ENCODE measurements at regions not wholly inside any gene's neighbourhood (a gene's known extent, or its start where the extent isn't known, plus 50 kb on each side); places are given as distances from the start of the nearest gene placed in this dataset.

GRCh38 chr4:135372131-135372530 is 1170.5 kb upstream of the PABPC4L start:
- 91% methylated on average over 13 of the region's 13 CpGs for WGBS
- no peak for TF ChIP-seq CTCF (IDR thresholded peaks at IDR 0.05)
- no peak for TF ChIP-seq POLR2A (IDR thresholded peaks at IDR 0.05)
- TF ChIP-seq EP300 (IDR thresholded peaks at IDR 0.05), result no peak
- no peak for TF ChIP-seq POLR2AphosphoS5 (IDR thresholded peaks at IDR 0.05)
- Histone ChIP-seq H3K4me3 (no peak overlapping the region), H3K27me3 (no peaks in the 10 kb centered on the region), H3K27ac (no peak overlapping the region), H3K9me3 (no peaks in the 10 kb centered on the region), H3K4me1 (no peaks in the 10 kb centered on the region), H3K36me3 (no peaks in the 10 kb centered on the region)
- no peak for DNase-seq (ENCODE audit: low spot score in 2 of 2)

GRCh38 chr4:135371137-135371536 is 1169.5 kb upstream of the PABPC4L start:
- DNase-seq (ENCODE audit: low spot score in 2 of 2), result no peak
- no peak overlapping the region for H3K27ac ChIP-seq
- no peaks in the 10 kb centered on the region for H3K4me1 ChIP-seq
- 95% methylated on average over 4 of the region's 4 CpGs for WGBS
- no peak overlapping the region for H3K4me3 ChIP-seq
- no peaks in the 10 kb centered on the region for H3K36me3 ChIP-seq
- no peaks in the 10 kb centered on the region for H3K9me3 ChIP-seq
- no peak for TF ChIP-seq CTCF (IDR thresholded peaks at IDR 0.05)
- TF ChIP-seq POLR2AphosphoS5 (IDR thresholded peaks at IDR 0.05), result no peak
- TF ChIP-seq EP300 (IDR thresholded peaks at IDR 0.05), result no peak
- no peak for TF ChIP-seq POLR2A (IDR thresholded peaks at IDR 0.05)
- no peaks in the 10 kb centered on the region for H3K27me3 ChIP-seq

GRCh38 chr4:135368831-135369230 is 1167.2 kb upstream of the PABPC4L start:
- no peak for DNase-seq (ENCODE audit: low spot score in 2 of 2)
- H3K27ac ChIP-seq, result no peak overlapping the region
- no peaks in the 10 kb centered on the region for H3K27me3 ChIP-seq
- no peak overlapping the region for H3K4me3 ChIP-seq
- no peak for TF ChIP-seq EP300 (IDR thresholded peaks at IDR 0.05)
- TF ChIP-seq CTCF (IDR thresholded peaks at IDR 0.05), result no peak
- TF ChIP-seq POLR2A (IDR thresholded peaks at IDR 0.05), result no peak
- no peak for TF ChIP-seq POLR2AphosphoS5 (IDR thresholded peaks at IDR 0.05)
- WGBS, result 30% methylated on average over 3 of the region's 3 CpGs
- no peaks in the 10 kb centered on the region for H3K4me1 ChIP-seq
- no peaks in the 10 kb centered on the region for H3K36me3 ChIP-seq
- no peaks in the 10 kb centered on the region for H3K9me3 ChIP-seq

- H3K27me3 ChIP-seq, result no peaks in the 10 kb centered on the region
- DNase-seq (ENCODE audit: low spot score in 2 of 2), result no peak
- WGBS, result 84% methylated on average over 1 of the region's 1 CpG
- TF ChIP-seq POLR2A (IDR thresholded peaks at IDR 0.05) (no peak), POLR2AphosphoS5 (IDR thresholded peaks at IDR 0.05) (no peak), EP300 (IDR thresholded peaks at IDR 0.05) (no peak), CTCF (IDR thresholded peaks at IDR 0.05) (no peak)
- peaks cover 6% of the 10 kb centered on the region for H3K9me3 ChIP-seq
- no peaks in the 10 kb centered on the region for H3K36me3 ChIP-seq
- no peak overlapping the region for H3K4me3 ChIP-seq
- H3K4me1 ChIP-seq, result no peaks in the 10 kb centered on the region
- no peak overlapping the region for H3K27ac ChIP-seq
These were observed 1163.5 kb upstream of the PABPC4L start for GRCh38 chr4:135365065-135365464.

GRCh38 chr4:135359128-135359527 is 1157.5 kb upstream of the PABPC4L start:
- no peaks in the 10 kb centered on the region for H3K36me3 ChIP-seq
- H3K9me3 ChIP-seq, result peaks cover 6% of the 10 kb centered on the region
- no peak for TF ChIP-seq POLR2AphosphoS5 (IDR thresholded peaks at IDR 0.05)
- H3K27me3 ChIP-seq, result no peaks in the 10 kb centered on the region
- no peak for DNase-seq (ENCODE audit: low spot score in 2 of 2)
- no peaks in the 10 kb centered on the region for H3K4me1 ChIP-seq
- WGBS, result 94% methylated on average over 1 of the region's 1 CpG
- no peak overlapping the region for H3K4me3 ChIP-seq
- no peak overlapping the region for H3K27ac ChIP-seq

- no peak for DNase-seq (ENCODE audit: low spot score in 2 of 2)
These were observed 1155.5 kb upstream of the PABPC4L start for GRCh38 chr4:135357091-135357490.

More at GRCh38 chr4:135357091-135357490, 1155.5 kb upstream of the PABPC4L start:
- H3K9me3 ChIP-seq, result no peaks in the 10 kb centered on the region
- no peaks in the 10 kb centered on the region for H3K27me3 ChIP-seq
- H3K36me3 ChIP-seq, result no peaks in the 10 kb centered on the region
- 42% methylated on average over 1 of the region's 1 CpG for WGBS
- no peak overlapping the region for H3K4me3 ChIP-seq
- H3K4me1 ChIP-seq, result no peaks in the 10 kb centered on the region
- no peak overlapping the region for H3K27ac ChIP-seq
- TF ChIP-seq EP300 (IDR thresholded peaks at IDR 0.05), result no peak
- TF ChIP-seq POLR2A (IDR thresholded peaks at IDR 0.05), result no peak
- no peak for TF ChIP-seq CTCF (IDR thresholded peaks at IDR 0.05)
- TF ChIP-seq POLR2AphosphoS5 (IDR thresholded peaks at IDR 0.05), result no peak

Data from suprapubic skin (tissue), 4 donors.